Hepatic stellate cell (primary cell): ENCODE measurements at regions not wholly inside any gene's neighbourhood (a gene's known extent, or its start where the extent isn't known, plus 50 kb on each side); places are given as distances from the start of the nearest gene placed in this dataset.

Experiments
- DNase-seq: peaks from one replicate; pipeline ENCODE4 v3.0.0; 2011; ENCODE audit warnings: low spot score

DNA sequence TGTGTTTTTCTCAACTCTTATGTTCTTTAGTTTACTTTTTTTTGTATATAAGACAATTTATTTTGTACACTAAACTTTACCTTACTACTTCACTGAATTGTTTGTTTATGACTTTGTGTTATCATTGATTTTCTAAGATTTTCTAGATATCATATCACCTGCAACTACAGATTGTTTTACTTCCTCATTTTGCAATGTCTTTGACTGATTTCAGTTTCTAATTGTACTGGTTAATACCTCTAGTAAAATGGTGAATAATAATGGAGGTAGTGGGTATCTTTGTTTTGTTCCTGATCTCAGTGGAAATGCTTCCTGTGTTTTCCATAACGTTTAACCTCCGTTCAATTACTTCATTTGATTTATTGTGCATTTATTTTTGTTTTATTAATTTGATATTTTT is 490.2 kb downstream of the TLL1 start:
- DNase-seq = no peak

DNA sequence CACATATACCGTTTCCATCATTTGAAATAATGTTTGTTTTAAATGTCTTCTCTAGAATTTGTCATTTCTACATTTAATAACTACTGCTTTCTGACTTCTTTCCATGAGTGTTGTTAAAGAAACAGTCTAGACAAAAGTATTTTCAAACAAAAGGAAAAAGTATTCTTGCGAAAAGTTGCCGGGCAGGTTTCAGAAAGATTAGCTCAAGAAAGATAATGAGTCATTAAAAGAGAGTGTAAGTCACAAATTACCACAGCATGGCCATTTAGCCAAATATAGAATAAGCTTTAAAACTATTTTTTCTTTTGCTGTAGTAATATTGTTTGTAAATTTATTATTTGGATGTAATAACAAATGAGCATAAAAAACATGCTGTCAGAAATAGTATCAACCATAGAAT is 493.0 kb downstream of the TLL1 start:
- DNase-seq = no peak

- DNase-seq = no peak
These were observed 504.5 kb downstream of the TLL1 start for GRCh38 chr4:166377578-166377977.

DNA sequence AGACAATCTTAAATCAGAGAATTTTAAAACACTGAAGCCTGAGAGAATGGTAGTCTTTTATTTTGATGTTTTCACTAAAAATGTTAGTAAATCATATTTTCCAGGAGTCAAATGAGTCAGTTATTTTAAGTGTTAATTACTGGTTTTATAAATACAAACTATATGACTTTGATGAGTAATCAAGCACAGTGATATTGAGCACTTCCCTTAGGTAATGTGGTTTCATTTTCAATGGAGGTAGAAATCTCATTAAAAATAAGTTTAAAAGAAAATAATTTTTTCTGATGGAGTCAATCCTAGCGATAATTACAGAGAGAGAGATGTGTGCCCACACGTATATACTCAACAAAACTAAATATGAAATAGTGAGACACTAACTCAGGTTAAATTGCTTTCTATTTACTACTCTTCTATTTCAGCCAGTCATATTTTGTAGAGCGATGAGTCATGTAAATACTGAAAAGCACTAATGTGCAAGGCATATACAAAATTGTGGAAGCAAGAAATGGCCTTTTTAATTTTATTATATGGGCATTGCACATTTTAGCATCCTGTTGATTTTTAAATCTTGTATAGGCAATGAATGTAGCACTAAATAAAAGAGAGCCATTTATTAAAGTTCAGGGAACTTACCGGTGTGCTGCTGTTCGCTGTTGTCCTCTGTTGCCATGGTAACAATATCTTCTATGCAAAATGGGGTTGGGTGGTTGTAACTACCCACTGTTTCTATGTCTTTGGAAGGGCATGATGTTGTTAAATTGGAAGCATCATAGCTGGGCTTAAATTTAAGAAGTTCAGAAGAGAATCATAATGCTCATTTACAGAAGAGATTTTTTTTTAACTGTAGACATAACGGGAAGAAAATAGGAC is 513.7 kb downstream of the TLL1 start:
- no peak for DNase-seq

DNA sequence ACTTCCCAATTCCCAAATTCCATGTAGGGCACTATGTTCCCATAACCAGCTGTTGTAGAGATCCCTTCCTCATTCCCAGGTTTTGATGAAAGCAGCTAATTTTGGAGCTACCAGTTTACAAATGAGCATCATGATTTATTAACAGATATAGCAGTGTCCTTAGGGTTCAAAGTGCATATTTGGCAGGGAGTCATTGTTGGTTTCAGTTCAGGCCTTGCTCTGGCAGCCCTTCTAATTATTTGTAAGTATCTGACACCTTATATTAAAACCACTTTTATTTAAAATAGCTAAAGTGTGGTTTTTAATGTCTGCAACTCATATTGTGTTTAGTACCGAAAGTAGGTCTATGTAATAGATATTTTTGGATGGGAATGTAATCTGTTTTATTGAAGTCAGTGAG is 518.5 kb downstream of the TLL1 start:
- DNase-seq = no peak

DNA sequence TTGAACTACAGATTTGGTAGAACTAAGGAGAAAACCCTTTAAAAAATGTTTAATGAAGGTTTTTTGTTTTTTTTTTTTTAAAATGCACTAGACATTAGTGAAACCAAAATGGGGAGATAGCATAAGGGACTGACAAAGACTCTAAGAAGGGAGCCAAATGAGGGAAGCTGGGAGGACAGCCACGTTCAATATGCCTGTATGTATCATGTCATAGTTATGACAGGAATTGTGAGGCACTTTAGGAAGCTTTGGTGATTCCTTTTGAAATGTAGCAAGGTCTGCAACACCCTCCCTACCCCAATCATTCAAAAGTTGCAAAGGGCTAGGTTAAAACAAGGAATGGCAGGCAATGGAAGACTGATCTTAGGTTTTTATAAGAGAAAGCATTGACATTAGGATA is 526.0 kb downstream of the TLL1 start:
- no peak for DNase-seq

DNA sequence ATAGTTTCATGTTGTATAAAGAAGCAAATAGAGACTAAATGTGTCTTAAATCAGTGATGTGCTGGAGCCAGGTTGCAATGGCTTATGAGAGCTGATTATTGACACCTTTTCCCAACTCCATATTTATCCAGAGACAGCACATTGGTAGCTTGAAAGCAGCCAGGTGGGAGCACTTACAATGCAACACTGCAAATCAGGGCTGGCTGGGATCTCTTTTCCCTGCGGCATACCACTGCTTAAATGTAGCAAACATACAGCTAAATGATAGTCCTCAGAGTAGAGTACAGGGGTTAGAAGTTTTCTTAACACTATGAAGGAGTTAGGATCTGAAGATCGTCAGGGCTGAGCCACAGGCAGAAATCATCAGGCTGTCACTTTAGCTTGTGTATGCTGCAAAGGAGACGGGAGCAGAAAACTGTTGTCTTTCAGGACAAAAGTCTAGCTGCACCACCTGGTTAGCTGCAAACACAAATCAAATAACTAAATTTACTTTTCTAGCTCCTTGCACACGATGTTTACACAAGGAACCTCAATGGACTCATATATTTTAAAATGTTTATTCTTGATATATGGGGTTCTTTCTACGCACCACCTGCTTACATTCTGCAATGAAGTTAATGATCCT is 527.3 kb downstream of the TLL1 start:
- no peak for DNase-seq

DNA sequence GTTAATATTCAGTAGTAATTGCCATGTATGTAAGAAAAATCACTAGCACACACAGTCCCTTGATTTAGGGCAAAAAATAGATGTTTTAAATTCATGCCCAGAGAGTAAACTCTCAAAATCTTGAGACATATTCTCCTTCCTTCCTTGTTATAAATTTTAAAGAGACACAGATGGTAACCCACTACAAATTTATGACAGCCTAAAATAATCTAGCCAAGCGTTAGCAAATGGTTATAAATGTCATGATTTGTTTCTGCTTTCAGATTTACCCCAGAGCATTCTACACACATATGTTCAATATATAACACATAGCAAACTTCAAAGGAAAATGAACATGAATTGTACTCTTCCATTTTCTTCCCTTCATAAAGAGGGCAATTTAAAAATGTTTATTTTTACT is 540.3 kb downstream of the TLL1 start:
- DNase-seq = no peak

DNA sequence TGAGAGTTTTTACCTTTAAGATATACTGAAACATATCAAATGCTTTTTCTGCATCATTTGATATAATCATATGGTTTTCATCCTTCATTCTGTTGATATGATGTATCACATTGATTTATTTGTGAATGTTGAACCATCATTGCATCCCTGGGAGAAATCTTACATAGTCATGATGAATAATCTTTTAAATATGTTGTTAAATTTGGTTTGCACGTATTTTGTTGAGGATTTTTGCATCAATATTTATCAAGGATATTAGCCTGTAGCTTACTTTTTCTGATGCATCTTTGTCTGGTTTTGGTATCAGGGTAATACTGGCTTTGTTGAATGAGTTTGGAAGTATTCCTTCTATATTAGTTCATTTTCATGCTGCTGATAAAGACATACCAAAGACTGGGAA is 541.4 kb downstream of the TLL1 start:
- DNase-seq = no peak

DNA sequence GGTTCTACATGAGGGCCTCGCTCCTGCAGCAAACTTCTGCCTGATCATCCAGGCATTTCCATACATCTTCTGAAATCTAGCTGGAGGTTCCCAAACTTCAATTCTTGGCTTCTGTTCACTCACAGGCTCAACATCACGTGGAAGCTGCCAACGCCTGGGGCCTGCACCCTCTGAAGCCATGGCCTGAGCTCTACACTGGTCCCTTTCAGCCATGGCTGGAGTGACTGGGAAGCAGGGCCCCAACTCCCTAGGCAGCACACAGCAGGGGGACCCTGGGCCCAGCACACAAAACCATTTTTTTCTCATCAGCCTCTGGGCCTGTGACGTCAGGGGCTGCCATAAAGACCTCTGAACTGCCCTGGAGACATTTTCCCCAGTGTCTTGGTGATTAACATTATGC is 542.7 kb downstream of the TLL1 start:
- DNase-seq = no peak

- DNase-seq = no peak
These were observed 548.6 kb downstream of the TLL1 start for GRCh38 chr4:166421556-166422156.

GRCh38 chr4:166422475-166422874 is 549.4 kb downstream of the TLL1 start:
- DNase-seq = peak; percentile 43

GRCh38 chr4:166426300-166426863 is 553.3 kb downstream of the TLL1 start:
- no peak for DNase-seq

GRCh38 chr4:166432125-166432524 is 559.1 kb downstream of the TLL1 start:
- no peak for DNase-seq

- no peak for DNase-seq
These were observed 559.8 kb downstream of the TLL1 start for GRCh38 chr4:166432842-166433241.

GRCh38 chr4:166435449-166435848 is 562.4 kb downstream of the TLL1 start:
- DNase-seq = no peak

DNA sequence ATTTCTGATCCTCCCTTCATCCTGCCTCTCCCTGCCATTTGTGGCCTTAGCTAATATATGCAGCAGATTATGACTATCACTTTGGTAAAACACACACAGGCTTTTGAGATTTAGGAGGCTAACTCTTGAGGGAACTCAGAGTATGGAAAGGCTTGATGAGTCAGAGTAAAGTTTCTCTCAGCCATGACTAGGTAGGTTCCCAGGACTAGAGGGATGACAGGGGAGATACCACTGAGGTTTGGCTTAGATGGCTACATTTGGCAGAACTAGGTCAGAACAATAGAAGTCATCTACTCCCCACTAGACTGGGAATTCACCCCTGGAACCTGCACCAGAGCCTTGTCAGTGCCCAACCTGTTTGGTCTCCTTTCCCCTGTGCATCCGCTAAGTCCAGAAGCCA is 585.7 kb downstream of the TLL1 start:
- DNase-seq = peak; percentile 11

GRCh38 chr4:166459621-166460020 is 586.6 kb downstream of the TLL1 start:
- DNase-seq = no peak

DNA sequence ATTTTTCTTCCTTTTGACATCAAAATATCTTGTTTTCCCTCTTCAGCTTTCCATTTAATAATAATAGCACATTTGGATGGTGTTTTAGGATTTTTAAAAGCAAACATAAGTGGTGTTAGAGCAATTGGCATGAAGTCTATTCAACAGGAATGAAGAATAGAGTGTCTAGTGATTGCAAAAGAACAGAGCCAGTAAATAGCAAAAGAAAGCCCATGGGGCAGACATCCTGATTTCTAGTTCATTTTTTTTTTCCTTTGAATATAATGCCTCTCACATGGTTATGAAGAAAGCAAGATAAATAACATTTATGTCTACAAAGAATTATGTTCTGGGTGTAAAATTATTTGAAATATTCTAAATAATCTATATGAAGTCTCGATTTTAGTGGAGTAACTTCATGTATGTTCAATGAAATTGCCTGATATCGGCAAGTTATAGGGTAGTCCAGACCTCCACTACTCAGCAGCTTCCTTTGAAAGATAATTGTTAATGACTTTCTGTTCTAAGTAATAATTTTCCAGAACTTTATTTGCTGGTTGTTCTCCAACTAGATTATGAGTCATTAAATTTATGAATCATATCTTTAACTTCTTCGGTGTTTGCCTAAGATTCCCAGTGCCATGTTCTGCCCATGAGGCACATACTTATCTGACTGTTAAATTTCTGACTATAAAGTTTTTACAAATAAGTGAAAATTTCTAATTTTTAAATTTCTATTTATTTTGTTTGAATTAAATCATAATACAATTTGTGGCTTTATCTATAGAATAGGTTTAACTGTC is 587.9 kb downstream of the TLL1 start:
- DNase-seq = peak; percentile 22

DNA sequence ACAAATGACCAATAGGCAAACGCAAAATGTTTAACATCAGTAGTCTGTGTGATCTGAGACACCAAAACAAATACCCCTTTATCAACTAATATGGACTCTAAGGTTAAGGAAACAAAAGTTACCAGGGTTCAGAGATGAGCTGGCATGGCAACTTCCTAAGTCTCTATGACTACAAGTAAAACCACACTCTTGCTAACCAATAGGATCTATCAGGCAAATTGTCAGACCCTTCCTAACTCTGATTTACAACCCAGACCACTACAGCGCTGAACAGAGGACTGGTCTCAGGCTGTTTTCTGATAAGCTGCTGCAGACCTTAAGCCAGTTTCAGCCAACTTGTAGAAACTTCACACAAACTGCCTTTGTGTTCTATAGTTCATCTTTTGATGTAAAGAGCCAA is 608.0 kb downstream of the TLL1 start:
- DNase-seq = no peak

DNA sequence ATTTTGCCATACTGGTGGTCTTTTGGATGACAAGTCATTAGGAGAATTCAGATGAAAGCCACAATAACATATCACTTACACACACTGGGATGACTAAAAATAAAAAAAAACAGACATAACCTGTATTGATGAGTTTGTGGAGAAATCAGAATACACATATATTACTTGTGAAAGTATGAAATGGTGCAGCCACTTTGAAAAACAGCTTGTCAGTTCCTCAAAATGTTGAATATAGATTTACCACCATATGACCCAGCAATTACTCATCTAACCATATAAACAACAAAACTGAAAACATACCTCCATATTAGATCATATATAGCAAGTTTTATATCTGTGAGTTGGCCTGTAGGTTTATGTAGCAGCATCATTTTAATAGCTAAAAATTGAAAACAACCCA is 608.7 kb downstream of the TLL1 start:
- no peak for DNase-seq

DNA sequence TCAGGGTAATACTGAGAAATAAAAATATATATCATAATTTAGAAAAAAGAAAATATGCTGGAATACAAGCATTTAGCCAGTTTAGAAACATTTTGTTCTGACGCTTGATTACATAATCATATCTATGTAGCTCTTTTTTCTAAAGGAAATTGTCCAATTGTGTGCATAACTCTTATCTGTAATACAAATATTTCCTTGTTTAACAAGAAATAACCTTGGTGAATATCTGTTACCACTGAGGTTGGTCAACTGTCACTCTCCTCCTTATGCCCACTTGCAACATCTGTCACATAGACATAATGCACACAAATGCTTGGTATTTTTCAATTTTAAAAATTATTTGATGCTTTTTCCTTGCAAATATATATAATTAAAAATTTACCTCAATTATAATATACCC is 609.7 kb downstream of the TLL1 start:
- no peak for DNase-seq
